Karpas-422 (cell line): ENCODE measurements at regions not wholly inside any gene's neighbourhood (a gene's known extent, or its start where the extent isn't known, plus 50 kb on each side); places are given as distances from the start of the nearest gene placed in this dataset.

Source experiments
- DNase-seq: peaks from one replicate; pipeline ENCODE4 v3.0.0-alpha.2; 2015
- H2AFZ ChIP-seq: fragments of 200-600 bp; sonication (generic); 2 replicates; pipeline ENCODE4 v1.6.1; 2014; ENCODE audit warnings: antibody characterized with exemption, low read length, mixed read lengths
- H3K27ac ChIP-seq: fragments of 200-600 bp; sonication (generic); 2 replicates; pipeline ENCODE4 v1.5.1; 2014; ENCODE audit warnings: mild to moderate bottlenecking, low read length, moderate library complexity
- H3K27me3 ChIP-seq: fragments of 200-600 bp; sonication (generic); 2 replicates; pipeline ENCODE4 v1.6.1; 2014; ENCODE audit warnings: low read length, mixed read lengths
- H3K36me3 ChIP-seq: fragments of 200-600 bp; sonication (generic); 2 replicates; pipeline ENCODE4 v1.6.1; 2014; ENCODE audit warnings: low read length, mixed read lengths; ENCODE audit not compliant: insufficient read depth
- H3K4me1 ChIP-seq: fragments of 200-600 bp; sonication (generic); 2 replicates; pipeline ENCODE4 v1.6.1; 2014; ENCODE audit warnings: mild to moderate bottlenecking, low read length, mixed read lengths
- H3K4me2 ChIP-seq: fragments of 200-600 bp; sonication (generic); 2 replicates; pipeline ENCODE4 v1.6.1; 2014; ENCODE audit warnings: low read length, low read depth, mild to moderate bottlenecking; ENCODE audit not compliant: poor library complexity, severe bottlenecking
- H3K4me3 ChIP-seq: fragments of 200-600 bp; sonication (generic); 2 replicates; pipeline ENCODE4 v1.5.1; 2014; ENCODE audit warnings: mild to moderate bottlenecking, antibody characterized with exemption, low read length, mixed read lengths
- H3K79me2 ChIP-seq: fragments of 200-600 bp; sonication (generic); 2 replicates; pipeline ENCODE4 v1.6.1; 2014; ENCODE audit warnings: mild to moderate bottlenecking, low read length, mixed read lengths
- H3K9ac ChIP-seq: fragments of 200-600 bp; sonication (generic); 2 replicates; pipeline ENCODE4 v1.6.0; 2014; ENCODE audit warnings: low read length
- H3K9me2 ChIP-seq: fragments of 200-600 bp; sonication (generic), shearing (Covaris generic); replicated peaks from 2 replicates; pipeline ENCODE4 v1.6.0; 2014; ENCODE audit warnings: mild to moderate bottlenecking, low read length, moderate library complexity; ENCODE audit not compliant: insufficient read depth
- H3K9me3 ChIP-seq: fragments of 300-700, 200-600 bp; sonication (generic); 2 replicates; pipeline ENCODE4 v1.6.1; 2014; ENCODE audit warnings: low read length, mixed read lengths
- H4K20me1 ChIP-seq: fragments of 200-600 bp; sonication (generic); 2 replicates; pipeline ENCODE4 v1.6.1; 2014; ENCODE audit warnings: mild to moderate bottlenecking, antibody characterized with exemption, low read length, low read depth; ENCODE audit not compliant: insufficient read depth

DNA sequence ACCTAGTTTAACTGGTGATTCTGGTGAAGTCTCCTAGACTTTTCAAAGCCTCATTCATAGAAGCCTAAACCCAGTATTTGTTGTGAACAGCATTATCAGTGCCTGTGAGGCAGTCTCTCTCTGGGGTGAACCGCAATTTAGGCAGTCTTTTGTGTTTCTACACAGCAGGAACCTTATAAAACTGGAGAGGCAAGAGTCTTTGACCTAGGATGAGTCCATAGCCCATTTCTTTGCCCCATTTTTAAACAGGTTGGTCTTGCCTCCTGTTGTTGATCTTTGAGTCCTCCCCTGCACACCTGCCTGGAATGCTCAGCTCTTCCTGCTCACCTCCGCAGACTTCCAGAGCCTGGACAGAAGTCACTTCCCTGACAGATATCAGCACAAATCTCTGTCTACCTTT, 51.2 kb upstream of the NRP1 start:
- H3K9me2 ChIP-seq = no peaks in the 10 kb centered on the region
- no peak overlapping the region for H3K27ac ChIP-seq
- no peak overlapping the region for H3K9ac ChIP-seq
- no peaks in the 10 kb centered on the region for H3K4me1 ChIP-seq
- H3K27me3 ChIP-seq = no peaks in the 10 kb centered on the region
- no peak for DNase-seq
- H3K4me3 ChIP-seq = no peak overlapping the region
- H3K9me3 ChIP-seq = no peaks in the 10 kb centered on the region
- no peaks in the 10 kb centered on the region for H3K36me3 ChIP-seq
- no peaks in the 10 kb centered on the region for H4K20me1 ChIP-seq
- H2AFZ ChIP-seq = no peak overlapping the region
- H3K4me2 ChIP-seq = no peak overlapping the region
- no peaks in the 10 kb centered on the region for H3K79me2 ChIP-seq

GRCh38 chr10:33385015-33385414, 50.5 kb upstream of the NRP1 start:
- Histone ChIP-seq H3K4me1 (no peaks in the 10 kb centered on the region), H3K27ac (no peak overlapping the region), H3K36me3 (no peaks in the 10 kb centered on the region), H3K9me3 (no peaks in the 10 kb centered on the region), H4K20me1 (no peaks in the 10 kb centered on the region), H3K27me3 (no peaks in the 10 kb centered on the region), H3K4me2 (no peak overlapping the region), H3K4me3 (no peak overlapping the region), H3K9me2 (no peaks in the 10 kb centered on the region), H2AFZ (no peak overlapping the region), H3K79me2 (no peaks in the 10 kb centered on the region), H3K9ac (no peak overlapping the region)
- no peak for DNase-seq
